GM19025 (cell line): ENCODE measurements at regions not wholly inside any gene's neighbourhood (a gene's known extent, or its start where the extent isn't known, plus 50 kb on each side); places are given as distances from the start of the nearest gene placed in this dataset.

Experiments
- ATAC-seq: cut with Tn5 transposase; IDR thresholded peaks from one replicate; pipeline ENCODE4 v1.9.1; 2021; ENCODE audit warnings: mild to moderate bottlenecking, low read depth, moderate library complexity; ENCODE audit not compliant: unreplicated experiment

- no peak for ATAC-seq
Observed at GRCh38 chr4:159443975-159444374, 341.1 kb downstream of the RAPGEF2 start.

- no peak for ATAC-seq
Observed at GRCh38 chr4:159444678-159445077, 341.8 kb downstream of the RAPGEF2 start.

- ATAC-seq, result no peak
Observed at GRCh38 chr4:159445692-159446091, 342.8 kb downstream of the RAPGEF2 start.

GRCh38 chr4:159446266-159446976, 343.5 kb downstream of the RAPGEF2 start:
- peak; percentile 95 for ATAC-seq

- ATAC-seq, result no peak
Observed at GRCh38 chr4:159447296-159447695, 344.4 kb downstream of the RAPGEF2 start.

GRCh38 chr4:159451006-159451405, 348.1 kb downstream of the RAPGEF2 start:
- no peak for ATAC-seq

- ATAC-seq, result no peak
Observed at GRCh38 chr4:159455675-159456237, 352.9 kb downstream of the RAPGEF2 start.

GRCh38 chr4:159460371-159460770, 357.5 kb downstream of the RAPGEF2 start:
- ATAC-seq, result no peak

- ATAC-seq, result no peak
Observed at GRCh38 chr4:159463235-159463634, 360.4 kb downstream of the RAPGEF2 start.

- no peak for ATAC-seq
Observed at GRCh38 chr4:159464302-159464701, 361.4 kb downstream of the RAPGEF2 start.

GRCh38 chr4:159476886-159477285, 374.0 kb downstream of the RAPGEF2 start:
- no peak for ATAC-seq

GRCh38 chr4:159480826-159481225, 377.9 kb downstream of the RAPGEF2 start:
- ATAC-seq, result no peak

GRCh38 chr4:159481936-159482335, 379.1 kb downstream of the RAPGEF2 start:
- ATAC-seq, result no peak

- ATAC-seq, result no peak
Observed at GRCh38 chr4:159483110-159483781, 380.4 kb downstream of the RAPGEF2 start.

GRCh38 chr4:159483782-159484741, 381.2 kb downstream of the RAPGEF2 start:
- ATAC-seq, result no peak

GRCh38 chr4:159484864-159485263, 382.0 kb downstream of the RAPGEF2 start:
- no peak for ATAC-seq

GRCh38 chr4:159487284-159487747, 384.4 kb downstream of the RAPGEF2 start:
- peak; percentile 95 for ATAC-seq

GRCh38 chr4:159489646-159490045, 386.8 kb downstream of the RAPGEF2 start:
- no peak for ATAC-seq

- no peak for ATAC-seq
Observed at GRCh38 chr4:159495515-159496236, 392.8 kb downstream of the RAPGEF2 start.

- no peak for ATAC-seq
Observed at GRCh38 chr4:159496248-159496647, 393.4 kb downstream of the RAPGEF2 start.
